HepG2 (cell line): ENCODE measurements at regions not wholly inside any gene's neighbourhood (a gene's known extent, or its start where the extent isn't known, plus 50 kb on each side); places are given as distances from the start of the nearest gene placed in this dataset.

ENCODE experiments used
- ATAC-seq: fragments of 200-7000 bp; cut with Tn5 transposase; 3 replicates; pipeline ENCODE4 v1.9.1; 2020; ENCODE audit warnings: mild to moderate bottlenecking, moderate library complexity
- BruUV-seq: library from RNA; stranded (reverse); fragments of 400-500 nt; replicated peaks from 2 replicates; lab custom pipeline; 2021; lab: Mats Ljungman, UMichigan
- CTCF ChIA-PET: fragments of 300-600 bp; formaldehyde crosslinking; extraction: SDS; loops from one replicate; lab custom pipeline; 2021; ENCODE audit warnings: low total read pairs, inconsistent platforms, low intra/inter-chr PET ratio; lab: Yijun Ruan, JAX
- POLR2A ChIA-PET: fragments of 350-600 bp; sonication (Branson Sonifier 250); formaldehyde crosslinking; loops from one replicate; lab custom pipeline; 2020; ENCODE audit warnings: antibody characterized with exemption, inconsistent platforms; lab: Yijun Ruan, JAX
- DNase-seq: peaks from one replicate; pipeline ENCODE4 v3.0.0-alpha.2; 2015; ENCODE audit warnings: low spot score
- FAIRE-seq: peaks from 3 replicates; lab custom pipeline; 2011; peaks lifted over from hg19 to GRCh38; lab: Jason Lieb, UNC
- H2AFZ ChIP-seq: one replicate; pipeline ENCODE4 v1.6.1; 2011; ENCODE audit warnings: low read length, inconsistent platforms
- H3K27ac ChIP-seq: fragments of 300-600 bp; 3 replicates; pipeline ENCODE4 v1.8.0; 2011; ENCODE audit warnings: mixed run types, mild to moderate bottlenecking, mixed read lengths, low read length, inconsistent platforms; ENCODE audit not compliant: insufficient read depth; ENCODE audit errors: extremely low read length
- H3K27me3 ChIP-seq, 2 experiments: fragments of 200-600 bp in 1 of 2; 2 replicates in 1 of 2; 3 replicates in 1 of 2; pipeline versions ENCODE4 v1.6.0 to v1.8.0; 2011; ENCODE audit warnings: low read length in 2 of 2, mild to moderate bottlenecking in 2 of 2, moderate library complexity in 2 of 2, inconsistent platforms in 1 of 2; ENCODE audit not compliant: insufficient read depth in 2 of 2, control insufficient read depth in 1 of 2
- H3K36me3 ChIP-seq, 2 experiments: fragments of 200-600 bp in 1 of 2; replicated peaks in 1 of 2; 2 replicates in 1 of 2; 3 replicates in 1 of 2; pipeline versions ENCODE4 v1.5.1 to v1.8.0; 2011; ENCODE audit warnings: low read length in 2 of 2, inconsistent platforms in 1 of 2; ENCODE audit not compliant: insufficient read depth in 2 of 2, control insufficient read depth in 1 of 2
- H3K4me1 ChIP-seq: 2 replicates; pipeline ENCODE4 v1.5.1; 2012; ENCODE audit warnings: low read length, inconsistent platforms; ENCODE audit not compliant: insufficient read depth
- H3K4me2 ChIP-seq: 2 replicates; pipeline ENCODE4 v1.6.0; 2011; ENCODE audit warnings: low read depth, low read length, inconsistent platforms
- H3K4me3 ChIP-seq, 3 experiments: fragments of 200-600 bp in 1 of 3; sonication (generic), shearing (Covaris generic) in 1 of 3; replicated peaks in 1 of 3; 2 replicates each; pipeline ENCODE4 v1.5.1; 2011 to 2016; ENCODE audit warnings: low read length in 3 of 3, inconsistent platforms in 2 of 3, low read depth in 2 of 3, mild to moderate bottlenecking in 2 of 3, control low read depth in 1 of 3, mixed read lengths in 1 of 3; ENCODE audit not compliant: insufficient read depth in 1 of 3
- H3K79me2 ChIP-seq: one replicate; pipeline ENCODE4 v1.6.1; 2011; ENCODE audit warnings: low read length, inconsistent platforms; ENCODE audit not compliant: insufficient read depth
- H3K9ac ChIP-seq: 2 replicates; pipeline ENCODE4 v1.6.0; 2011; ENCODE audit warnings: mild to moderate bottlenecking, low read depth, low read length, inconsistent platforms; ENCODE audit not compliant: insufficient read depth
- H3K9me3 ChIP-seq: 2 replicates; pipeline ENCODE4 v1.5.1; 2012; ENCODE audit warnings: mild to moderate bottlenecking, low read length
- H4K20me1 ChIP-seq: 2 replicates; pipeline ENCODE4 v1.6.0; 2011; ENCODE audit warnings: inconsistent platforms, mild to moderate bottlenecking, low read length, moderate library complexity; ENCODE audit not compliant: insufficient read depth
- ETV6 ChIP-seq: sonication (generic); formaldehyde crosslinking; conservative IDR thresholded peaks from 2 replicates; pipeline ENCODE4 v1.4.0; 2020; ENCODE audit warnings: missing genetic modification reagents
- HDAC2 ChIP-seq: sonication (generic); formaldehyde crosslinking; IDR thresholded peaks from 2 replicates; pipeline ENCODE4 v1.4.0; 2020; ENCODE audit warnings: missing genetic modification reagents
- IRF2 ChIP-seq: IDR thresholded peaks from 2 replicates; pipeline ENCODE4 v1.6.1; 2018; ENCODE audit warnings: missing genetic modification reagents, missing compliant biosample characterization
- JUNB ChIP-seq: sonication (generic); formaldehyde crosslinking; IDR thresholded peaks from 2 replicates; pipeline ENCODE4 v1.8.0; 2022; ENCODE audit warnings: missing genetic modification reagents, mild to moderate bottlenecking, borderline replicate concordance
- POLR2AphosphoS2 ChIP-seq: IDR thresholded peaks from 2 replicates; pipeline ENCODE4 v1.6.1; 2011; ENCODE audit warnings: low read depth, low read length, improper control_type of control experiment
- RBFOX2 ChIP-seq: fragments of 200-400 bp; formaldehyde crosslinking; IDR thresholded peaks from 2 replicates; pipeline ENCODE4 v1.6.1; 2017; ENCODE audit warnings: low read depth, mild to moderate bottlenecking, low read length
- SMARCE1 ChIP-seq: fragments of 450-650 bp; IDR thresholded peaks from 2 replicates; pipeline ENCODE4 v1.6.1; 2017; ENCODE audit warnings: borderline replicate concordance
- ZBTB3 ChIP-seq: sonication (generic); formaldehyde crosslinking; IDR thresholded peaks from 2 replicates; pipeline ENCODE4 v1.4.0; 2020; ENCODE audit warnings: low read depth, mild to moderate bottlenecking, moderate library complexity, missing genetic modification reagents, borderline replicate concordance
- ZMAT3 ChIP-seq: sonication (generic); formaldehyde crosslinking; conservative IDR thresholded peaks from 2 replicates; pipeline ENCODE4 v1.7.0; 2021; ENCODE audit warnings: missing genetic modification reagents
- ZMYM4 ChIP-seq: sonication (generic); formaldehyde crosslinking; IDR thresholded peaks from 2 replicates; pipeline ENCODE4 v1.8.1; 2023; ENCODE audit warnings: mild to moderate bottlenecking, missing genetic modification reagents
- ZNF292 ChIP-seq: sonication (generic); formaldehyde crosslinking; IDR thresholded peaks from 2 replicates; pipeline ENCODE4 v1.8.1; 2022; ENCODE audit warnings: mild to moderate bottlenecking, low read depth, missing genetic modification reagents, borderline replicate concordance
- ZNF460 ChIP-seq: sonication (generic); formaldehyde crosslinking; IDR thresholded peaks from 2 replicates; pipeline ENCODE4 v1.5.1; 2020; ENCODE audit warnings: missing genetic modification reagents, mild to moderate bottlenecking, borderline replicate concordance
- ZNF768 ChIP-seq: sonication (generic); formaldehyde crosslinking; IDR thresholded peaks from 2 replicates; pipeline ENCODE4 v1.4.0; 2020; ENCODE audit warnings: missing genetic modification reagents
- ZSCAN22 ChIP-seq: sonication (generic); formaldehyde crosslinking; IDR thresholded peaks from 2 replicates; pipeline ENCODE4 v1.4.0; 2020; ENCODE audit warnings: mild to moderate bottlenecking, missing genetic modification reagents
- WGBS: methylation state at CpG from one replicate; pipeline ENCODE4 v1.1.6; 2017; ENCODE audit warnings: low lambda C conversion rate; 5-methylcytosine and 5-hydroxymethylcytosine counted together
- in situ Hi-C: cut with HindIII; loops from 2 replicates; pipeline ENCODE4 v1.10.0; 2017; ENCODE audit warnings: low pct_unique_long_range_greater_than_20kb; ENCODE audit not compliant: extremely low pct_ligation_motif_present
- intact Hi-C: fragments of 100-400 bp; cut with micrococcal nuclease; formaldehyde crosslinking; loops from one replicate; pipeline ENCODE4 v1.10.0; 2022; ENCODE audit not compliant: unreplicated experiment
- TF ChIP-seq, protein P1 (sequence below): sonication (generic); formaldehyde crosslinking; IDR thresholded peaks from 2 replicates; pipeline ENCODE4 v1.4.0; 2020; ENCODE audit warnings: missing genetic modification reagents
- TF ChIP-seq, protein P2 (sequence below): IDR thresholded peaks from 2 replicates; pipeline ENCODE4 v1.4.0; 2020; ENCODE audit warnings: mild to moderate bottlenecking, missing genetic modification reagents
- TF ChIP-seq, protein P3 (sequence below): sonication (generic); formaldehyde crosslinking; IDR thresholded peaks from 2 replicates; pipeline ENCODE4 v1.5.1; 2020; ENCODE audit warnings: missing genetic modification reagents, mild to moderate bottlenecking, borderline replicate concordance
- TF ChIP-seq, protein P4 (sequence below): IDR thresholded peaks from 2 replicates; pipeline ENCODE4 v1.6.1; 2016; ENCODE audit warnings: missing genetic modification reagents, missing compliant biosample characterization

DNA sequence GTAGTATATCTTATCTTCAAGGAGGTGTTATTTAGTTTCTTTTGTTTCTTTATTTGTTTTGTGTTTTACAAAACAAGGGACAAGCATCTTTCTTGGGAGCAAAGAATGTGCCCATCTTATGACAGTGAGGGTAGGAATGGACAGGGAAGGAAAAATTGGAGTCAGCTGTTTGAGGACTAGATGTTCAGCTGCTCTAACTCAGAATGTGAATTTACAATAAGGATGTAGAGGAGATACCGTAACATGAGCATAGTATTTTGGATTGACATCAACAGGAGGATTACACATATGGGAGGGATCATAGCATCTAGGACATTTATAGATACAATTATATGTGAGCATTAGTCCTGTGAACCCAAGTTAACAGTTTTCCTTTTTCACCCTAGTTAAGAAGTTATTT, 89.0 kb upstream of the GK2 start (continued):
- TF ChIP-seq, protein P1, sequence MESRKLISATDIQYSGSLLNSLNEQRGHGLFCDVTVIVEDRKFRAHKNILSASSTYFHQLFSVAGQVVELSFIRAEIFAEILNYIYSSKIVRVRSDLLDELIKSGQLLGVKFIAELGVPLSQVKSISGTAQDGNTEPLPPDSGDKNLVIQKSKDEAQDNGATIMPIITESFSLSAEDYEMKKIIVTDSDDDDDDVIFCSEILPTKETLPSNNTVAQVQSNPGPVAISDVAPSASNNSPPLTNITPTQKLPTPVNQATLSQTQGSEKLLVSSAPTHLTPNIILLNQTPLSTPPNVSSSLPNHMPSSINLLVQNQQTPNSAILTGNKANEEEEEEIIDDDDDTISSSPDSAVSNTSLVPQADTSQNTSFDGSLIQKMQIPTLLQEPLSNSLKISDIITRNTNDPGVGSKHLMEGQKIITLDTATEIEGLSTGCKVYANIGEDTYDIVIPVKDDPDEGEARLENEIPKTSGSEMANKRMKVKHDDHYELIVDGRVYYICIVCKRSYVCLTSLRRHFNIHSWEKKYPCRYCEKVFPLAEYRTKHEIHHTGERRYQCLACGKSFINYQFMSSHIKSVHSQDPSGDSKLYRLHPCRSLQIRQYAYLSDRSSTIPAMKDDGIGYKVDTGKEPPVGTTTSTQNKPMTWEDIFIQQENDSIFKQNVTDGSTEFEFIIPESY: no peak
- TF ChIP-seq ZNF768 (CRISPR knock-in tag): no peak
- no peak for TF ChIP-seq ZSCAN22 (CRISPR knock-in tag)
- no peak for TF ChIP-seq IRF2

DNA sequence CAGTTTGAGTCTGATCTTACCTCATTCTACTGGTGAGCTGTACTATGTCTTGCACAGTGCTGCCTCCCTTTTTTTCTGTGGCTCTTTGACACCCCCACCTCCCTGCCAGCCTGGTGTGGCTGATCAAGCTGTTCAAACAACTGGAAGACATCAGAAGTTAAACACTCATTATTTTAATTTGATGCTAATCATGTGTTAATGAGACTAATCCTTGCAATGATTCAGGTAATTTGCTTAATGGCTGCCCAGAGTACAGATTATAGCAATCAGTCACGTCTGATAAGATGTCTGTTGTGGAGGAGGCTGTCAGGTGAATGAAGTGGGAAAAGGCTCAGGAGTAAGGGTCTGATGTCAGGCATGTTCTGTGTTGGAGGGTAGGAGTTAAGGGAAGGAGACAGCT, 87.4 kb upstream of the GK2 start:
- WGBS: 14% methylated on average over 1 of the region's 1 CpG
- H3K36me3 ChIP-seq: no peaks in the 10 kb centered on the region
- no peak for FAIRE-seq
- no peak overlapping the region for H2AFZ ChIP-seq
- BruUV-seq: no TSS peak
- H3K27ac ChIP-seq: no peak overlapping the region
- no peak overlapping the region for H3K9ac ChIP-seq
- no peak for DNase-seq
- H3K4me2 ChIP-seq: no peak overlapping the region
- no peaks in the 10 kb centered on the region for H4K20me1 ChIP-seq
- H3K9me3 ChIP-seq: no peaks in the 10 kb centered on the region
- ChIA-PET POLR2A (no interaction called here), CTCF (no interaction called here)
- intact Hi-C loops (no loop called here), in situ Hi-C loops (no loop called here)
- no peak for ATAC-seq
- no peaks in the 10 kb centered on the region for H3K79me2 ChIP-seq
- no peak overlapping the region for H3K4me3 ChIP-seq
- H3K27me3 ChIP-seq: no peaks in the 10 kb centered on the region
- peaks cover 7% of the 10 kb centered on the region for H3K4me1 ChIP-seq
- no peak for TF ChIP-seq ZNF292 (CRISPR knock-in tag)
- TF ChIP-seq, protein P2, sequence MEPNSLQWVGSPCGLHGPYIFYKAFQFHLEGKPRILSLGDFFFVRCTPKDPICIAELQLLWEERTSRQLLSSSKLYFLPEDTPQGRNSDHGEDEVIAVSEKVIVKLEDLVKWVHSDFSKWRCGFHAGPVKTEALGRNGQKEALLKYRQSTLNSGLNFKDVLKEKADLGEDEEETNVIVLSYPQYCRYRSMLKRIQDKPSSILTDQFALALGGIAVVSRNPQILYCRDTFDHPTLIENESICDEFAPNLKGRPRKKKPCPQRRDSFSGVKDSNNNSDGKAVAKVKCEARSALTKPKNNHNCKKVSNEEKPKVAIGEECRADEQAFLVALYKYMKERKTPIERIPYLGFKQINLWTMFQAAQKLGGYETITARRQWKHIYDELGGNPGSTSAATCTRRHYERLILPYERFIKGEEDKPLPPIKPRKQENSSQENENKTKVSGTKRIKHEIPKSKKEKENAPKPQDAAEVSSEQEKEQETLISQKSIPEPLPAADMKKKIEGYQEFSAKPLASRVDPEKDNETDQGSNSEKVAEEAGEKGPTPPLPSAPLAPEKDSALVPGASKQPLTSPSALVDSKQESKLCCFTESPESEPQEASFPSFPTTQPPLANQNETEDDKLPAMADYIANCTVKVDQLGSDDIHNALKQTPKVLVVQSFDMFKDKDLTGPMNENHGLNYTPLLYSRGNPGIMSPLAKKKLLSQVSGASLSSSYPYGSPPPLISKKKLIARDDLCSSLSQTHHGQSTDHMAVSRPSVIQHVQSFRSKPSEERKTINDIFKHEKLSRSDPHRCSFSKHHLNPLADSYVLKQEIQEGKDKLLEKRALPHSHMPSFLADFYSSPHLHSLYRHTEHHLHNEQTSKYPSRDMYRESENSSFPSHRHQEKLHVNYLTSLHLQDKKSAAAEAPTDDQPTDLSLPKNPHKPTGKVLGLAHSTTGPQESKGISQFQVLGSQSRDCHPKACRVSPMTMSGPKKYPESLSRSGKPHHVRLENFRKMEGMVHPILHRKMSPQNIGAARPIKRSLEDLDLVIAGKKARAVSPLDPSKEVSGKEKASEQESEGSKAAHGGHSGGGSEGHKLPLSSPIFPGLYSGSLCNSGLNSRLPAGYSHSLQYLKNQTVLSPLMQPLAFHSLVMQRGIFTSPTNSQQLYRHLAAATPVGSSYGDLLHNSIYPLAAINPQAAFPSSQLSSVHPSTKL: no peak
- TF ChIP-seq ZNF460 (CRISPR knock-in tag): no peak
- TF ChIP-seq ZMAT3 (CRISPR knock-in tag): no peak
- TF ChIP-seq POLR2AphosphoS2: no peak
- no peak for TF ChIP-seq SMARCE1
- no peak for TF ChIP-seq JUNB (CRISPR knock-in tag)
- TF ChIP-seq, protein P3, sequence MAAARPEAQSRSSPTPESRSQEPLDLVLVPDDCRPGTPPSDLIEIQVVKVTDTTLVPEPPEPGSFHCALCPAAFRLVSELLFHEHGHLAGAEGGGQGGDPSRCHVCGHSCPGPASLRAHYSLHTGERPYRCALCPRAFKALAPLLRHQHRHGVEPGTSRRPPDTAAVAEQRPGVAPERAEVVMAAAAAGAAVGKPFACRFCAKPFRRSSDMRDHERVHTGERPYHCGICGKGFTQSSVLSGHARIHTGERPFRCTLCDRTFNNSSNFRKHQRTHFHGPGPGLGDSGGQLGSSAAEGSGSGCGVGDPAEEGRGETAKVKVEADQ: no peak
- no peak for TF ChIP-seq RBFOX2
- TF ChIP-seq ZBTB3 (CRISPR knock-in tag): no peak
- no peak for TF ChIP-seq ETV6
- TF ChIP-seq, protein P4, sequence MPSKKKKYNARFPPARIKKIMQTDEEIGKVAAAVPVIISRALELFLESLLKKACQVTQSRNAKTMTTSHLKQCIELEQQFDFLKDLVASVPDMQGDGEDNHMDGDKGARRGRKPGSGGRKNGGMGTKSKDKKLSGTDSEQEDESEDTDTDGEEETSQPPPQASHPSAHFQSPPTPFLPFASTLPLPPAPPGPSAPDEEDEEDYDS (CRISPR knock-in tag): no peak
- no peak for TF ChIP-seq ZMYM4 (CRISPR knock-in tag)
- no peak for TF ChIP-seq HDAC2
